ENCODE measurements at regions not wholly inside any gene's neighbourhood (a gene's known extent, or its start where the extent isn't known, plus 50 kb on each side); places are given as distances from the start of the nearest gene placed in this dataset.

GRCh38 chr20:40589581-40589980, 99.5 kb downstream of the MAFB start:
- TF ChIP-seq, protein P1, sequence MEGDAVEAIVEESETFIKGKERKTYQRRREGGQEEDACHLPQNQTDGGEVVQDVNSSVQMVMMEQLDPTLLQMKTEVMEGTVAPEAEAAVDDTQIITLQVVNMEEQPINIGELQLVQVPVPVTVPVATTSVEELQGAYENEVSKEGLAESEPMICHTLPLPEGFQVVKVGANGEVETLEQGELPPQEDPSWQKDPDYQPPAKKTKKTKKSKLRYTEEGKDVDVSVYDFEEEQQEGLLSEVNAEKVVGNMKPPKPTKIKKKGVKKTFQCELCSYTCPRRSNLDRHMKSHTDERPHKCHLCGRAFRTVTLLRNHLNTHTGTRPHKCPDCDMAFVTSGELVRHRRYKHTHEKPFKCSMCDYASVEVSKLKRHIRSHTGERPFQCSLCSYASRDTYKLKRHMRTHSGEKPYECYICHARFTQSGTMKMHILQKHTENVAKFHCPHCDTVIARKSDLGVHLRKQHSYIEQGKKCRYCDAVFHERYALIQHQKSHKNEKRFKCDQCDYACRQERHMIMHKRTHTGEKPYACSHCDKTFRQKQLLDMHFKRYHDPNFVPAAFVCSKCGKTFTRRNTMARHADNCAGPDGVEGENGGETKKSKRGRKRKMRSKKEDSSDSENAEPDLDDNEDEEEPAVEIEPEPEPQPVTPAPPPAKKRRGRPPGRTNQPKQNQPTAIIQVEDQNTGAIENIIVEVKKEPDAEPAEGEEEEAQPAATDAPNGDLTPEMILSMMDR (IDR thresholded peaks at IDR 0.05): no peak
- TF ChIP-seq POLR2A (IDR thresholded peaks at IDR 0.05): no peak
- no peak for TF ChIP-seq POLR2AphosphoS5 (IDR thresholded peaks at IDR 0.05; ENCODE audit: insufficient read depth in 1 of 2, low read depth in 1 of 2)
